ENCODE measurements at regions not wholly inside any gene's neighbourhood (a gene's known extent, or its start where the extent isn't known, plus 50 kb on each side); places are given as distances from the start of the nearest gene placed in this dataset.
"Not testable (repeated sequence)": the region's sequence is repeated elsewhere in the genome, so short reads cannot be mapped to it uniquely, and the experiment has no call there.

DNA sequence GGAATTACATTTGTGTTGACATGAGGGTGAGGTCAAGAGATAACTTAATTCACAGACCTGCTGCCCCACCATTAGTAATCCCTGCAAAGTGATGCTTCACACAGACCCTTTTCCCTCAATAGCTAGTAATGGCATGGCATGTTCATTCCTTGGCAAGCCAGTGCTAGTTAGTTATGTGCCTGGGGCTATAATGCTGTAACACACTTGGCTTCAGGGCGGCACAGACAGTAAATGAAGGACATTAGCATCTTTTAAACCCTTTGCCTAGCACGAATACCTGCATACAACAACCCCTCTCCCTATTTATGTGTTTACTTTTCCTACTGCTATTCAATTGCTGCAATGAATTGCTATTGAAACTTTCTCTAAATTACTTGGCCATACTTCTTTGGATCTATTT lies 266.2 kb upstream of the VWC2 start:
- H3K4me3 Mint-ChIP-seq; ATAC-seq; H3K4me1 Mint-ChIP-seq; H3K36me3 Mint-ChIP-seq; H3K27ac Mint-ChIP-seq; CTCF ChIA-PET; DNase-seq; H3K9me3 Mint-ChIP-seq (ENCODE audit: low read depth); H3K27me3 Mint-ChIP-seq: not testable (repeated sequence)

DNA sequence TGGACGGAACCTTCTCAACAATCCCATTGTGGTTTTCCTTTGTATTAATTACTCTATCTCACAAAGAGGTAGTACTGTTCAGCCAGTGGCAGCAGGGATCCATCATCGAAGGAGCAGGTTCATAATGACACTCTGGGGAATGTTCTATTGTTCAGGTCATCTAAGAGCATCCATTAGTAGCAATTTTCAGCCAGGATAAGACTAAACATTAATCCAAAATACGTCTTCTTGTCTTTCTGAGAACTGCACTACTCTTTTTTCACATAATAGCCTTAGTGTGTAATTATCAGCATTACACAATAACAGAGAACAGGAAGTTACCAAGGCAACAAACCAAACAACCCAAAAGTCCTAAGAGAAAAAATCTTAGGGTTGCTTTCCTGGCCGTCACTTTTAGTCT lies 259.5 kb upstream of the VWC2 start:
- DNase-seq (no peak), ATAC-seq (no peak)
- H3K27ac Mint-ChIP-seq, result no peak overlapping the region
- no peak overlapping the region for H3K4me3 Mint-ChIP-seq
- H3K9me3 Mint-ChIP-seq (ENCODE audit: low read depth), result peaks cover 3% of the 10 kb centered on the region
- H3K4me1 Mint-ChIP-seq, result no peaks in the 10 kb centered on the region
- H3K36me3 Mint-ChIP-seq, result no peaks in the 10 kb centered on the region
- H3K27me3 Mint-ChIP-seq, result no peaks in the 10 kb centered on the region
- CTCF ChIA-PET, result no interaction called here

DNA sequence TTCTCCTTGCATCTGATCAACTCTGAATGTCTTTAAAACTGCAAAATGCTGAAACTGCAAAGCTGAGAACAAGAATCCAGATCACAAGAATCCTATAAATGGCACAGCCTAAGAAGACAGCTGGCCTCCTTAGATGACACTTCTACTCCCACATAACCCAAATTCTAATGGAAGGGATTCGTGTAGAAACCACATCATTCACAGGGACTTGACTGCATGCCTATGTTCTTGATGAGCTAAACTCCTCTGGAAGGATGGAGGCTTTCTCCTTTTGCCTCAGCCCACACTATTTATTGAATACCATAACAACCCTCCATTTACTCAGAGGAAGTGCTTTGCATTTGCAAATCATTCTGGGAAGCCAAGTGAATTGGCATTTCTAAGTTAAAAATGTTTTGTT lies 252.5 kb upstream of the VWC2 start:
- no peak for DNase-seq
- Mint-ChIP-seq H3K27me3 (no peaks in the 10 kb centered on the region), H3K9me3 (ENCODE audit: low read depth) (peaks cover 3% of the 10 kb centered on the region), H3K27ac (no peak overlapping the region), H3K4me1 (no peaks in the 10 kb centered on the region), H3K4me3 (no peak overlapping the region), H3K36me3 (no peaks in the 10 kb centered on the region)
- CTCF ChIA-PET, result no interaction called here
- no peak for ATAC-seq

GRCh38 chr7:49522111-49522510 lies 251.3 kb upstream of the VWC2 start:
- no peaks in the 10 kb centered on the region for H3K27me3 Mint-ChIP-seq
- CTCF ChIA-PET, result no interaction called here

GRCh38 chr7:49523870-49524269 lies 249.6 kb upstream of the VWC2 start:
- CTCF ChIA-PET, result no interaction called here
- Mint-ChIP-seq H3K4me3 (no peak overlapping the region), H3K27me3 (no peaks in the 10 kb centered on the region), H3K4me1 (no peaks in the 10 kb centered on the region), H3K9me3 (ENCODE audit: low read depth) (peaks cover 5% of the 10 kb centered on the region), H3K27ac (no peak overlapping the region), H3K36me3 (no peaks in the 10 kb centered on the region)
- no peak for ATAC-seq
- DNase-seq, result no peak

More at GRCh38 chr7:49522111-49522510, 251.3 kb upstream of the VWC2 start:
- H3K4me1 Mint-ChIP-seq, result no peaks in the 10 kb centered on the region
- H3K9me3 Mint-ChIP-seq (ENCODE audit: low read depth), result peaks cover 3% of the 10 kb centered on the region
- no peaks in the 10 kb centered on the region for H3K36me3 Mint-ChIP-seq
- H3K4me3 Mint-ChIP-seq, result no peak overlapping the region
- no peak overlapping the region for H3K27ac Mint-ChIP-seq
- no peak for DNase-seq
- no peak for ATAC-seq

DNA sequence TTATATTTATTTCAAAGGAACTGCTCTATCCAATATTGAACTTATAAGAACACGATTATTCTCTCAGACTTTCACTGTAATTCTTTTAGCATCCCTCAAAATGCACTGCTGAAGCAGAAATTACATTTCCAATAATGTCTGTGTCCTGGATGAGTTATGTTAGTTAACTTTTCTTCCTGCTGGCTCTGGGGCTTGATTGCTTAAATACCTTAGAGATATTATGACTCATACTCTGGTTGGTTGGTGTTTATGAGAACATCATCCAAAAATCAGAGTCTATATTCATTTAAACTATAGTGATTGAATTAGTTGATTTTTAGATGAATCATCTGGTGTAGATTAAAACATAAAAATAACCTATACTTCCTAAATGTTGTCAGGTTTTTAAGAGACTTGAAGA lies 246.3 kb upstream of the VWC2 start:
- Mint-ChIP-seq H3K9me3 (ENCODE audit: low read depth) (peaks cover 4% of the 10 kb centered on the region), H3K27ac (no peak overlapping the region), H3K4me1 (no peaks in the 10 kb centered on the region), H3K27me3 (no peaks in the 10 kb centered on the region), H3K4me3 (no peak overlapping the region), H3K36me3 (no peaks in the 10 kb centered on the region)
- CTCF ChIA-PET, result no interaction called here
- no peak for DNase-seq
- no peak for ATAC-seq

GRCh38 chr7:49530481-49530880 lies 243.0 kb upstream of the VWC2 start:
- ATAC-seq (no peak), DNase-seq (no peak)
- Mint-ChIP-seq H3K27me3 (no peaks in the 10 kb centered on the region), H3K4me3 (no peak overlapping the region), H3K9me3 (ENCODE audit: low read depth) (peaks cover 10% of the 10 kb centered on the region), H3K36me3 (no peaks in the 10 kb centered on the region), H3K4me1 (no peaks in the 10 kb centered on the region), H3K27ac (no peak overlapping the region)
- CTCF ChIA-PET, result no interaction called here

DNA sequence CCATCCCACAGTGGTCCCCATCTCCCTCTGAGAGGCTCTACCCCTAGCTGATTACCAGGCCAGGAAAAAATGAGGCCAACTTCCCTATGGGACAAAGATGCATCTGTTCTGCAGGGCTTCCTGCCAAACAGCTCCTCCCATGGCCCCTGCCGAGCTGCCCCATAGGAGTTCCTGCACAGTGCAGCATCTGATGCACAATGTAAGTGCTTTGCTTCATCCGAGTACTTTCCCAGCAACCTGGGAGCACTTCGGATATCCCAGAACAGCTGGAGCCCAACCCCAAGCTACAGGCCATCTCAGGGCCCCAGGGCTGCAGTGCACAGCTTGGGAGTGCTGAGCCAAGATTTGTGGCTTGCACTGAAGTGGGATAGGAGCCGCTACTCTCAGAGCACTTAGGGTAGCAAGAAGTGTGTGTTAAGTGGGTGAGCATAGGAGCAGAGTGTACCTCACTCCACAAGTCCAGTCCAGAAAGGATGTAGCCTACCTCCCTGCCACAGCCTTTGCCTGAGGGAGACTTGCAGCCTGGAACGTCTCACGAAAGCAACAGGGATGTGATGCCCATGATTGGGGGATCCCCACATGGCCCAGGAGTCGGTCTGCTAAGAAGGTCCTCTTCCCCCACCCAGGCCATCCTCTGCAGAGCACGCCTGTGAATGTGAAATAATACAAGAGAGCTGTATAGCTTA lies 209.6 kb upstream of the VWC2 start:
- CTCF ChIA-PET, result no interaction called here
- ATAC-seq, result no peak
- peaks cover 17% of the 10 kb centered on the region for H3K9me3 Mint-ChIP-seq (ENCODE audit: low read depth)
- no peaks in the 10 kb centered on the region for H3K4me1 Mint-ChIP-seq
- no peak overlapping the region for H3K27ac Mint-ChIP-seq
- H3K27me3 Mint-ChIP-seq, result no peaks in the 10 kb centered on the region
- no peak overlapping the region for H3K4me3 Mint-ChIP-seq
- no peaks in the 10 kb centered on the region for H3K36me3 Mint-ChIP-seq
- DNase-seq, result no peak

DNA sequence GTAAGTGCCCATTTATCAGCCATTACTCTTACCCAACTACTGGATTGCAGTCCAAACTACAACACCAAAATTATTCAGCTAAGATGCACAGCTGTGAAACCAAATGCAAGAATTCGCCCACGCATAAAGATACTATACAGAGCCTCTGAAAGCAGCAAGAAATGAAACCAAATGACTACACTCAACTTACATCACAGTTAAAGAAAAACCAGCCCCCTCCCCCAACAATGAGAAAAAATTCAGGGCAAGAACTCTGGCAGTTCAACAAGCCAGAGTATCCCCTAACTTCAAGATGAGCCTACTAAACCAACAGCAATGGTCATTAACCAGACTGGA lies 209.1 kb upstream of the VWC2 start:
- H3K4me3 Mint-ChIP-seq, result no peak overlapping the region
- peaks cover 17% of the 10 kb centered on the region for H3K9me3 Mint-ChIP-seq (ENCODE audit: low read depth)
- no peaks in the 10 kb centered on the region for H3K4me1 Mint-ChIP-seq
- no peaks in the 10 kb centered on the region for H3K36me3 Mint-ChIP-seq
- CTCF ChIA-PET, result no interaction called here
- no peak for ATAC-seq
- DNase-seq, result no peak
- no peaks in the 10 kb centered on the region for H3K27me3 Mint-ChIP-seq
- H3K27ac Mint-ChIP-seq, result no peak overlapping the region

DNA sequence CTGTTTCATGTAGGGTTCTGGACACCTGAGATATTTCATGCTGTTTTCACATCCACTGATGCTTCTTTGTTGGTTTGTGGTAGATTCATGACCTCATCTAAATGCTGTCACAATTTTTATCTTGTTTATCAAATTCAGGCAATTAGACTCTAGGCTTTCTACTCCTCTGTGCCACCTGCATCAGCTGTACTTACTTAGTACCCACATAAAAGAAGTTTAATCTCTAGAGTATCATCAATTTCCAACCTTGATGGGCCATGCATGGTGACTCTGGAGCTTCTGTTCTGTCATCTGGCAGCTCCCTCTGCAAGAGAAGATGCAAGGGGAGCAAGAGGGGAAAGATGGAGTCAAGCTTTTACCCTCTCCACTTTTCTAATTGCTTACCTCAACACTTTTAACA lies 195.9 kb upstream of the VWC2 start:
- CTCF ChIA-PET, result no interaction called here

DNA sequence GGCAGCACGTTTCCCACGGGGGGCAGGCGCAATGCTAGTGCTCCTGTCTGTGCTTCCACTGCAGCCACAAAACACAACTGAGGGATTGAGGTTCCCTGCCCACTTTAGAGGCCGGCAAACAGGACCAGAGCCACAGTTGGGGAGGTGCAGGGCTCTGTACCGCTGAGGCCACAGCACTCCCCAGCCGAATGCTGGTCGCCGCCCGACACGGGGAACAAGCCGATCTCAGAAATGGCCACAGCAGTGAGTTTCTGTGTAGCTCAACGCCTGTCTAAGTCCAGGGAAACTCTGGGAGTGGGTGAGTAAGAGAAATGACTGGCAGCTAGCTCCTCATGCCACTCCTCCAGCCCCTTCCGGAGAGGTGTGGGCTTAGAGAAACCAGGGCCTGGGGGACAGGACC lies 194.0 kb upstream of the VWC2 start:
- CTCF ChIA-PET, result no interaction called here
- Mint-ChIP-seq H3K9me3 (ENCODE audit: low read depth) (peaks cover 8% of the 10 kb centered on the region), H3K27ac (no peak overlapping the region), H3K36me3 (no peaks in the 10 kb centered on the region), H3K4me1 (no peaks in the 10 kb centered on the region), H3K27me3 (no peaks in the 10 kb centered on the region), H3K4me3 (no peak overlapping the region)
- DNase-seq (no peak), ATAC-seq (no peak)

More for the DNA sequence above, 195.9 kb upstream of the VWC2 start:
- Mint-ChIP-seq H3K4me1 (no peaks in the 10 kb centered on the region), H3K9me3 (ENCODE audit: low read depth) (peaks cover 7% of the 10 kb centered on the region), H3K36me3 (no peaks in the 10 kb centered on the region), H3K27me3 (no peaks in the 10 kb centered on the region), H3K27ac (no peak overlapping the region), H3K4me3 (no peak overlapping the region)
- no peak for ATAC-seq
- no peak for DNase-seq

DNA sequence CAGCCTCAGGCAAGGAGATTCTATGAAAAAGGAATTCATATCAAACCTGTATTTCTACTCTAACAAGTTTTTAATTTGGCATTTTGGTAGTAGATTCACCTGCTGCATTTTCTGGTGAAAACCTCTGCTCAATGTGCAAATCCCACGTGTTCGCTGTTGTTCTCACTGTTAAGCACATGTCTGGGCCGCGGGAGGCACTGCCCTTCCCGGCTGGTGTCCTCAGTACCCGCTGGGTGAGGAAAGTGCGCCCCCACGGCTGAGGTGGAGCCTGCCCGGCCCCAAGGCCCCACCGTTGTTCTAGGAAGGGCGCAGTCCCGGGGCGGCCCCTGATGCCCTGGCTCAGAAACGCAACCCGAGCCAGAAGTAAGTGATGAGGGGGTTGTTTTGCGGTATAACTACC lies 193.4 kb upstream of the VWC2 start:
- Mint-ChIP-seq H3K4me3 (no peak overlapping the region), H3K9me3 (ENCODE audit: low read depth) (peaks cover 8% of the 10 kb centered on the region), H3K27me3 (no peaks in the 10 kb centered on the region), H3K36me3 (no peaks in the 10 kb centered on the region), H3K4me1 (no peaks in the 10 kb centered on the region), H3K27ac (no peak overlapping the region)
- DNase-seq (no peak), ATAC-seq (no peak)
- CTCF ChIA-PET, result no interaction called here

GRCh38 chr7:49580761-49581160 lies 192.7 kb upstream of the VWC2 start:
- ATAC-seq, result no peak
- H3K27me3 Mint-ChIP-seq, result no peaks in the 10 kb centered on the region
- H3K9me3 Mint-ChIP-seq (ENCODE audit: low read depth), result peaks cover 8% of the 10 kb centered on the region
- H3K27ac Mint-ChIP-seq, result no peak overlapping the region
- CTCF ChIA-PET, result no interaction called here
- H3K36me3 Mint-ChIP-seq, result no peaks in the 10 kb centered on the region
- no peak for DNase-seq
- H3K4me3 Mint-ChIP-seq, result no peak overlapping the region
- H3K4me1 Mint-ChIP-seq, result no peaks in the 10 kb centered on the region

DNA sequence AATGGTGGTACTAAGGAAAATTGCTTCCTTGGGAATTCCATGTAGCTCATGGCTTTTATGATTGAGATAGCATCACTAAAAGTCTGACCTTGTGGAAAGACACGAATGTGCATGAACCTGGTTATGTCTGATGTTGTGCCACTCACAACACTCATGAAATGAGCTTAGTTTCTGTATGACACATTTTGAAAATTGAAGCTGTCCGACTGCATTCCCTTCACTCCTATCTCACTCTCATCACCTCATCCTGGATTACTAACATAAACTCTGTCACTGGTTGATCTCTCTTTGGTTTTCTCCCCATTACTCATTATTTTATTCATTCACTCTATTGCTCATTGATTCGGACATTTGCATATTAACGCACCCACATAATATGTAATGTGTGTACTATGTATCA lies 190.0 kb upstream of the VWC2 start:
- Mint-ChIP-seq H3K27ac (no peak overlapping the region), H3K4me3 (no peak overlapping the region), H3K36me3 (no peaks in the 10 kb centered on the region), H3K27me3 (no peaks in the 10 kb centered on the region), H3K4me1 (no peaks in the 10 kb centered on the region), H3K9me3 (ENCODE audit: low read depth) (peaks cover 10% of the 10 kb centered on the region)
- ATAC-seq (no peak), DNase-seq (no peak)
- CTCF ChIA-PET, result no interaction called here

Measured in activated CD8-positive, alpha-beta memory T cell treated with anti-CD3 and anti-CD28 coated beads, Interleukin-2, amount 10 ng/mL, durations not matched to agents 7 days and 5 days (primary cell).